HG03558 (cell line): ENCODE measurements at regions not wholly inside any gene's neighbourhood (a gene's known extent, or its start where the extent isn't known, plus 50 kb on each side); places are given as distances from the start of the nearest gene placed in this dataset.
"Not testable (repeated sequence)": the region's sequence is repeated elsewhere in the genome, so short reads cannot be mapped to it uniquely, and the experiment has no call there.

Experiments used
- ATAC-seq: cut with Tn5 transposase; IDR thresholded peaks from one replicate; pipeline ENCODE4 v1.9.1; 2021; ENCODE audit warnings: moderate number of reproducible peaks; ENCODE audit not compliant: unreplicated experiment; ENCODE audit errors: extremely low read depth

- ATAC-seq = no peak
Measured at GRCh38 chrX:7641141-7641540, 201.8 kb upstream of the VCX start.

- ATAC-seq = no peak
Measured at GRCh38 chrX:7640392-7640791, 202.6 kb upstream of the VCX start.

GRCh38 chrX:7638078-7638710 is 204.8 kb upstream of the VCX start:
- ATAC-seq = no peak

- no peak for ATAC-seq
Measured at GRCh38 chrX:7637066-7637465, 205.9 kb upstream of the VCX start.

GRCh38 chrX:7635604-7636003 is 207.4 kb upstream of the VCX start:
- ATAC-seq = no peak

- no peak for ATAC-seq
Measured at GRCh38 chrX:7620560-7620959, 222.4 kb upstream of the VCX start.

GRCh38 chrX:7617994-7618393 is 225.0 kb upstream of the VCX start:
- no peak for ATAC-seq

GRCh38 chrX:7614616-7615015 is 228.4 kb upstream of the VCX start:
- no peak for ATAC-seq

GRCh38 chrX:7608625-7609024 is 234.3 kb upstream of the VCX start:
- ATAC-seq = not testable (repeated sequence)

- no peak for ATAC-seq
Measured at GRCh38 chrX:7606039-7606652, 236.8 kb upstream of the VCX start.

- ATAC-seq = no peak
Measured at GRCh38 chrX:7603387-7603786, 239.6 kb upstream of the VCX start.

GRCh38 chrX:7596822-7597221 is 246.1 kb upstream of the VCX start:
- ATAC-seq = no peak

GRCh38 chrX:7593370-7593769 is 249.6 kb upstream of the VCX start:
- not testable (repeated sequence) for ATAC-seq

- no peak for ATAC-seq
Measured at GRCh38 chrX:7586126-7586525, 256.8 kb upstream of the VCX start.

- no peak for ATAC-seq
Measured at GRCh38 chrX:7582191-7582590, 260.8 kb upstream of the VCX start.

- no peak for ATAC-seq
Measured at GRCh38 chrX:7580127-7580526, 262.8 kb upstream of the VCX start.

- no peak for ATAC-seq
Measured at GRCh38 chrX:7574325-7574724, 268.6 kb upstream of the VCX start.

GRCh38 chrX:7570432-7571029 is 272.4 kb upstream of the VCX start:
- no peak for ATAC-seq

GRCh38 chrX:7568597-7568996 is 274.4 kb upstream of the VCX start:
- no peak for ATAC-seq

GRCh38 chrX:7568130-7568529 is 274.8 kb upstream of the VCX start:
- ATAC-seq = no peak

GRCh38 chrX:7552760-7553159 is 290.2 kb upstream of the VCX start:
- no peak for ATAC-seq

GRCh38 chrX:7546551-7547080 is 296.4 kb upstream of the VCX start:
- no peak for ATAC-seq
